ENCODE measurements at regions not wholly inside any gene's neighbourhood (a gene's known extent, or its start where the extent isn't known, plus 50 kb on each side); places are given as distances from the start of the nearest gene placed in this dataset.

DNA sequence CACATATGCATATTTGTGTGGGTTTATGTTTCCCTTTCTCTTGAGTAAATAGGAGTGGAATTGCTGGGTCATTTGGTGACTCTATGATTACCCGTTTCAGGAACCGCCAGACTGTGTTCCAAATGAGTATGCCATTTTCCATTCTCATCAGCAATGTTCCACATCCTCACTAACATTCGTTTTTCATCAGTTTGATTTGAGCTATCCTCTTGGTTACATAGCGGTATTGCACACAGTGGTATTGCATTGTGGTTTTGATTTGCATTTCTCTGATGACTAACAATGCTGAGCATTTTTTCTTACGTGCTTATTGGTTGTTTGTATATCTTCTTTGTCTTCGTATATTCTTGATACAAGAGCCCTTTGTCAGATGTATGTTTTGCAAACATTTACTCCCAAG is 218.0 kb upstream of the AMOT start:
- H3K27ac ChIP-seq = no peak overlapping the region
- H3K36me3 ChIP-seq = no peaks in the 10 kb centered on the region
- ATAC-seq = no peak
- no peak for TF ChIP-seq CTCF (IDR thresholded peaks at IDR 0.05)
- DNase-seq = no peak
- peaks cover 0 to 3% of the 10 kb centered on the region in 2 donors for H3K27me3 ChIP-seq
- intact Hi-C loops (cut with DNase I) = no loop called here
- no peak overlapping the region for H3K4me3 ChIP-seq
- H3K9me3 ChIP-seq = no peaks in the 10 kb centered on the region
- H3K4me1 ChIP-seq = no peaks in the 10 kb centered on the region

- Histone ChIP-seq H3K36me3 (no peaks in the 10 kb centered on the region), H3K4me1 (no peaks in the 10 kb centered on the region), H3K9me3 (no peaks in the 10 kb centered on the region), H3K27ac (no peak overlapping the region), H3K27me3 (no peaks in the 10 kb centered on the region), H3K4me3 (no peak overlapping the region)
- DNase-seq = no peak
- TF ChIP-seq CTCF (IDR thresholded peaks at IDR 0.05) = no peak
- intact Hi-C loops (cut with DNase I) = no loop called here
- ATAC-seq = no peak
Observed at GRCh38 chrX:113048896-113049295, 208.3 kb upstream of the AMOT start.

GRCh38 chrX:113048480-113048879 is 207.8 kb upstream of the AMOT start:
- Histone ChIP-seq H3K27me3 (no peaks in the 10 kb centered on the region), H3K9me3 (peaks cover 0 to under 1% of the 10 kb centered on the region in 2 donors), H3K4me1 (no peaks in the 10 kb centered on the region), H3K36me3 (no peaks in the 10 kb centered on the region), H3K4me3 (no peak overlapping the region), H3K27ac (no peak overlapping the region)
- DNase-seq = no peak
- no peak for ATAC-seq
- no peak for TF ChIP-seq CTCF (IDR thresholded peaks at IDR 0.05)
- intact Hi-C loops (cut with DNase I) = no loop called here

DNA sequence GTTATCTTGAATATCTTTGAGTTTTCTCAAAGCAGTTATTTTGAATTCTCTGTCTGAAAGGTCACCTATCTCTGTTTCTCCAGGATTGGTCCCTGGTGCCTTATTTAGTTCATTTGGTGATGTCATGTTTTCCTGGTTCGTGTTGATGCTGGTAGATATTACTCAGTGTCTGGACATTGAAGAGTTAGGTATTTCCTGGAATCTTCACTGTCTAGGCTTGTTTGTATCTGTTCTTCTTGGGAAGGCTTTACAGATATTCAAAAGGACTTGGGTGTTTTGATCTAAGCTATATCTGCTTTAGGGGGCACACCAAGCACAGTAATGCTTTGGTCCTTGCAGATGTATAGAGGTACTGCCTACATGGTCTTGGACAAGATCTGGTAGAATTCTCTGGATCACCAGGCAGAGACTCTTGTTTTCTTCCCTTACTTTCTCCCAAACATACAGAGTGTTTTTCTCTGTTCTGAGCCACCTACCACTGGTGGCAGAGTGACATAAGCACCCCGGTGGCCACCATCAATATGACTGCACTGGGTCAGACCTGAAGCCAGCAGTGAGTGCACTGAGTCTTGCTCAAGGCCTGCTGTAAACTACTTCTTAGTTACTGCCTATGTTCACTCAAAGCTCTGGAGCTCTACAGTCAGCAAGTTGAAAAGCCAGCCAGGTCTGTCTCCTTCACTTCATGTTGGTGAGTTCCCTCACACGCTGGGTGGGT is 193.5 kb upstream of the AMOT start:
- H3K27ac ChIP-seq = no peak overlapping the region
- H3K4me3 ChIP-seq = no peak overlapping the region
- DNase-seq (no peak), ATAC-seq (no peak)
- H3K27me3 ChIP-seq = no peaks in the 10 kb centered on the region
- H3K36me3 ChIP-seq = no peaks in the 10 kb centered on the region
- TF ChIP-seq CTCF (IDR thresholded peaks at IDR 0.05) = no peak
- no peaks in the 10 kb centered on the region for H3K4me1 ChIP-seq
- H3K9me3 ChIP-seq = peaks cover 0 to 1% of the 10 kb centered on the region in 2 donors
- intact Hi-C loops (cut with DNase I) = no loop called here

DNA sequence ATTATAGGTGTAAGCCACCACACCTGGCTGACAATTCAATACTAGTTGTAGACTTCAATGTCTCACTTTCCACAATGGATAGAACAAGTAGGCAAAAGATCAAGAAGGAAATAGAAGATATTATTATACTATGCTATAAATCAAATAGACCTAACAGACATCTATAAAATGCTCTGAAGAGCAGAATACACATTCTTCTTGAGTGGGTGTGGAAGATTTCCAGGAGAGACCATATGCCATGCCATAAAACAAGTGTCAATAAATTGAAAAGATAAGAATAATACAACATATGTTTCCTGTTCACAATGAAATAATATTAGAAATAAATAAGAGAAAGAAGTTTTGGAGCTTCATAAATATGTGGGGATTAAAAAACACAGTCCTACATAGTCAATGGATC is 179.3 kb upstream of the AMOT start:
- DNase-seq = no peak
- TF ChIP-seq CTCF (IDR thresholded peaks at IDR 0.05) = no peak
- intact Hi-C loops (cut with DNase I) = no loop called here
- Histone ChIP-seq H3K27me3 (no peaks in the 10 kb centered on the region), H3K9me3 (no peaks in the 10 kb centered on the region), H3K4me1 (no peaks in the 10 kb centered on the region), H3K4me3 (no peak overlapping the region), H3K36me3 (no peaks in the 10 kb centered on the region), H3K27ac (no peak overlapping the region)
- ATAC-seq = no peak

All from left lung (tissue), 4 donors.